ENCODE measurements at regions not wholly inside any gene's neighbourhood (a gene's known extent, or its start where the extent isn't known, plus 50 kb on each side); places are given as distances from the start of the nearest gene placed in this dataset.

DNA sequence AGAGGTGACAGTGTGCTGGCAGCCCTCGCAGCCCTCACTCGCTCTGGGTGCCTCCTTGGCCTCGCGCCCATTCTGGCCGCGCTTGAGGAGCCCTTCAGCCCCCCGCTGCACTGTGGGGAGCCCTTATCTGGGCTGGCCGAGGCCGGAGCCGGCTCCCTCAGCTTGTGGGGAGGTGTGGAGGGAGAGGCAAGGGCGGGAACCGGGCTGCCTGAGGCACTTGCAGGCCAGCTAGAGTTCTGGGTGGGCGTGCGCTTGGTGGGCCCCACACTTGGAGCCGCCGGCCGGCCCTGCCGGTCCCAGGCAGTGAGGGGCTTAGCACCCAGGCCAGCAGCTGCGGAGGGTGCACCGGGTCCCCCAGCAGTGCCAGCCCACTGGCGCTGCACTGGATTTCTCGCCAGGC, 1480.9 kb upstream of the SLC39A10 start:
- Histone ChIP-seq H3K4me3 (replicated peaks in 1 of 3) (no peak overlapping the region), H3K36me3 (no peaks in the 10 kb centered on the region), H3K27me3 (no peaks in the 10 kb centered on the region), H3K4me1 (no peaks in the 10 kb centered on the region), H3K9me3 (no peaks in the 10 kb centered on the region), H3K27ac (no peak overlapping the region)
- no peak for DNase-seq
- TF ChIP-seq POLR2A (IDR thresholded peaks at IDR 0.05) (no peak), CTCF (IDR thresholded peaks at IDR 0.05) (no peak)
- WGBS, 2 donors: 91 to 95% methylated on average over 9 to 12 of the region's 22 CpGs
- intact Hi-C loops (cut with DNase I): no loop called here

- H3K27me3 ChIP-seq: no peaks in the 10 kb centered on the region
- intact Hi-C loops (cut with DNase I): no loop called here
These were observed 1490.2 kb upstream of the SLC39A10 start for GRCh38 chr2:194166818-194167217.

DNA sequence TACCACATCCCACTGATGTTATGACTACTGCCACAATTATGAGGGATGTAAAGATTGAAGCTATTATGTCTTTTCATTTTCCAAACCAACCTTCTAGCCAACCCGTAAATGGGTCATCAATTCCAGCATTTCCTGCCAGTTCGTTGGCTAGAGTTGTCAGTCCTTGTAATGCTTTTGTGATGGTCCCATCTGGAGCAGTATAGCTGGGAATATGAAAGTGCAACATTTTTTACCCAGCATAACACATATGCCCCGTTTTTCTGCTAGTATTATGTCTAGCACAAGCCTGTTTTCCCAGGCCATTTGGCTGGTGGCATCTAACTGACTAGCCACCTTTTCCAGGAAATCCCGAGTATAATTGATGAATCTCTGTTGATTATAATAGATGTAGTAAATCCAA, 1501.6 kb upstream of the SLC39A10 start:
- intact Hi-C loops (cut with DNase I): no loop called here
- H3K4me1 ChIP-seq: no peaks in the 10 kb centered on the region
- no peaks in the 10 kb centered on the region for H3K27me3 ChIP-seq

More at GRCh38 chr2:194166818-194167217, 1490.2 kb upstream of the SLC39A10 start:
- H3K27ac ChIP-seq: no peak overlapping the region
- H3K4me1 ChIP-seq: no peaks in the 10 kb centered on the region
- TF ChIP-seq POLR2A (IDR thresholded peaks at IDR 0.05) (no peak), CTCF (IDR thresholded peaks at IDR 0.05) (peak in 1 of 6 experiments; percentile 30)
- WGBS, 2 donors: 47 to 48% methylated on average over 2 of the region's 2 CpGs
- no peak for DNase-seq
- H3K4me3 ChIP-seq (replicated peaks in 1 of 3): no peak overlapping the region
- H3K9me3 ChIP-seq: no peaks in the 10 kb centered on the region
- no peaks in the 10 kb centered on the region for H3K36me3 ChIP-seq

DNA sequence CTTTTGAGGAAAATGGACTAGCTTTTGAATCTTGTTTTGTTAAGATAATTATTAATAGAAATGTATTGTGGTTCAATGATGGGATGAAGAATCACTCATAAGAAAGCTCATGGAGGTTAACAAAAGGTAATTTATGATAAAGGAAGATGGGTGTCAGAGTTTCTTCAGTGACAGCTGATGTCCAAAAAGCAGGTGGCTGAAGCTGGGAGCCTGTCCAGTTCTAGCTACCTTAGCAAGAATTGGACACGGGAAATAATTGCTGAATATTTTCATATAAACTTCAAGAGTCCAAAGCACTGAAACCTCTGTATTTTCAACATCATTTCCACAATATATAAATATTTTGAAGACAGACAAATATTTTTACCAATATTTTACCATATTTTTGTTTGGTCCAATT, 1505.8 kb upstream of the SLC39A10 start:
- DNase-seq: no peak
- no peaks in the 10 kb centered on the region for H3K9me3 ChIP-seq
- intact Hi-C loops (cut with DNase I): no loop called here
- no peaks in the 10 kb centered on the region for H3K27me3 ChIP-seq
- no peak overlapping the region for H3K27ac ChIP-seq
- no peaks in the 10 kb centered on the region for H3K36me3 ChIP-seq
- TF ChIP-seq POLR2A (IDR thresholded peaks at IDR 0.05) (no peak), CTCF (IDR thresholded peaks at IDR 0.05) (no peak)
- WGBS, 2 donors: 86 to 92% methylated on average over 1 of the region's 1 CpG
- H3K4me3 ChIP-seq (replicated peaks in 1 of 3): no peak overlapping the region
- no peaks in the 10 kb centered on the region for H3K4me1 ChIP-seq

More for the DNA sequence above, 1501.6 kb upstream of the SLC39A10 start:
- WGBS, 2 donors: 82 to 84% methylated on average over 4 of the region's 4 CpGs
- no peak overlapping the region for H3K4me3 ChIP-seq (replicated peaks in 1 of 3)
- no peak for TF ChIP-seq POLR2A (IDR thresholded peaks at IDR 0.05)
- TF ChIP-seq CTCF (IDR thresholded peaks at IDR 0.05): no peak
- no peaks in the 10 kb centered on the region for H3K36me3 ChIP-seq
- no peak for DNase-seq
- no peak overlapping the region for H3K27ac ChIP-seq
- no peaks in the 10 kb centered on the region for H3K9me3 ChIP-seq

DNA sequence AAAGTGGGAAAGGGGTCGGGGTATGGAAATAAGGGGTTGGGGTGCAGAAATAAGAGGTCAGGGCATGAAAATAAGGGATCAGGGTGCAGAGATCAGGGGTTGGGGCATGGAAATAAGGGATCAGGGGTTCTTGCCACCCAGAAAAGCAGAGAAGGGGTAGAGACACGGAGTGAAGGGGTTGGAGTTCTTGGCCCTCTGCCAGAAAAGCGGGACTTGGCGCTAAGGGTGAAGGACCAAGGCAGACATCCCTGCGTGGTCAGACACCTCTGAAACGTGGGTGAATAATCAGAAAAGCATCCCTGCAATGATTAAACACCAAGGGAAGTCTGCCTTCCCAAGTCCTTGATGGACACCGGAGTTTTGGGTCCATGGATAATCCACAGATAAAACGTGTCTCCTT, 1521.6 kb upstream of the SLC39A10 start:
- intact Hi-C loops (cut with DNase I): no loop called here
- no peak overlapping the region for H3K4me3 ChIP-seq (replicated peaks in 1 of 3)
- TF ChIP-seq POLR2A (IDR thresholded peaks at IDR 0.05): no peak
- no peak for TF ChIP-seq CTCF (IDR thresholded peaks at IDR 0.05)

More for the DNA sequence above, 1521.6 kb upstream of the SLC39A10 start:
- no peaks in the 10 kb centered on the region for H3K4me1 ChIP-seq
- H3K9me3 ChIP-seq: no peaks in the 10 kb centered on the region
- H3K36me3 ChIP-seq: no peaks in the 10 kb centered on the region
- no peaks in the 10 kb centered on the region for H3K27me3 ChIP-seq
- DNase-seq: no peak
- 74 to 82% methylated on average over 8 of the region's 8 CpGs for WGBS, 2 donors
- H3K27ac ChIP-seq: no peak overlapping the region
